RKO (cell line): ENCODE measurements at regions not wholly inside any gene's neighbourhood (a gene's known extent, or its start where the extent isn't known, plus 50 kb on each side); places are given as distances from the start of the nearest gene placed in this dataset.

ENCODE experiments used
- DNase-seq: peaks from one replicate; pipeline ENCODE4 v3.0.0-alpha.2; 2016; ENCODE audit warnings: low spot score

DNA sequence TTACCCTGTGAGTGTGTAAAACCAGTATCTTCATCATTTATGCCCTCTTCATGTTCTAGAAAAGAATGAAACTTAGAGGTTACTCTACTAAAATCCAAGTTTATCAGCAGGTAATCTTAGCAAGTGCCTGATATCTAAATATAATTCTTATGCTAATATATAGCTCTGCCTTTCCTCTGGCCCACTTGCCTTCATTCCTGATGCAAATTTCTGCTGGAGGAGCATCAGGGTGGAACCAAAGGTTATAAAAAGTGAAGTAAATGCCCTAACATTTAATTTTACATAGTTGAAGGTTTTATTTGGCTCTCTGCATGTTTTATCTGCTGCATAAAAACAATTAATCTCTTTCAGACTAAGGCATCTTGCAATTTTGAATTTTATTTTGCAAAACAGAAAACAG is 936.2 kb downstream of the ROBO2 start:
- DNase-seq = no peak

DNA sequence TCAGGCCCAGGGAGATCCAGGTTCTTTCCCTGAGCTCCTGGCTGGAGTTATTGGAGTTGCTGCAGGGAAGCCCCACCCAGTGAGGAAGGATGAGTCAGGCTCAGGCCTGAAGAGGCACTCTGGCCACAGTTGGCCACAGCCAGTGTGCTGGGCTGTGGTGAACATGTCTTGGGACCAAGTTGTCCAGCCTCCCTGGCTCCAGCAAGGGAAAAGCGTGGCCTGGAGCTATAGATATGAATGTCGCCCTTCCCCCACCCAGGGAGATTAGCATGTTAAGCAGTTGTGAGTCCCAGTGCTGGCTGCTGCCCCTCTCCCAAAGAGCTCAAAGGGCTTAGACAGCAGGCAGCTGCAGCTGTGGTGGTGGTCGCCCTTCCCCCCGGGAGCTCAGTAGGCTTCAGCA is 963.2 kb downstream of the ROBO2 start:
- DNase-seq = no peak

DNA sequence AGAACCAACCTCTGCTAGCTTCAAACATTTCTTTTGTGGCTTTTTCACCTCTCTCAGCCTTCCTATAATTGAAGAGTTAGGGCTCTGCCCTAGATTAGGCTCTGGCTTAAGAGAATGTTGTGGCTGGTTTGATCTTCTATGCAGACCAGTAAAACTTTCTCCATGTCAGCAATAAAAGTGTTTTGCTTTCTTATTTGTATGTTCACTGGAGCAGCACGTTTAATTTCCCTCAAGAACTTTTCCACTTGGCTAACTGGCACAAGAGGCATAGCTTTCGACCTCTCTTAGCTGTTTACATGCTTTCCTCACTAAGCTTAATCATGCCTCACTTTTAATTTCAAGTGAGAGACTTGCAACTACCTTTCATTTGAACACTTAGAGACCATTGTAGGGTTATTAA is 964.7 kb downstream of the ROBO2 start:
- no peak for DNase-seq

DNA sequence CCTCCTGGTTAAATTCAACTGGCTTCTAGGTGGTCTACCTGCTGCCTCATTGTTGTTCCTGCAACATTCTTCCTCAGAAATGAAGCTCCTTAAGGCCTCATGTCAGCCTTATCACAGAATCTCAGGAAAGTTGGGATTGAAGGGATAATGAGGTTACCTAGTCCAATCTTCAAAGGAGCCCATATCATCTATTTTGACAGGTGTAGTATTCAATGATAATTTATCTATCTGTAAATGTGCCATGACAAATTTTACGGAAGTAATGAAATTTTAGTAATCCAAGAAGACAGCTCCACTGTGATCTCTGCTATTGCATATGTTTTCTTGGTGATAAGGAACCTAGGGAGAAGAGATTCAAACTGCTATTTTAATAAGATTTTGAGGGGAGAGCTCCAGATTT is 973.8 kb downstream of the ROBO2 start:
- DNase-seq = no peak

DNA sequence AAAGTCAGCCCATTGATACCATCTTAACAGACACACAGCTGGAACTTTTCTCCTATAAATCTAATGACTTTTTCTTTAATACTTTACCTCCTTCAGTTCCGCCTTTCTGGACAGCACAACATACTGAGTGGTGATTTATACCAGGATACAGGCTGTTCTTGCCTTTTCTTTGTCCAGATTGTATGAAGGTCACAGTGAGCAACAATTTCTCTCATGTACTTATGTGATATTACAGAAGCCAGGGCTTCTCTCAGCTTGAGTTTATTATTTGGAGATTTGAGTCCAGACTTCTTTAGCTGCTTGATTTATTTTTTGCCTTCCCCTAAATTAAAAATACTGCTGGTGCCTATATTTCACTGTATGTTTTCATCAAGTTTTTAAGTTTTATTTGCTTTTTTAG is 976.0 kb downstream of the ROBO2 start:
- DNase-seq = no peak

DNA sequence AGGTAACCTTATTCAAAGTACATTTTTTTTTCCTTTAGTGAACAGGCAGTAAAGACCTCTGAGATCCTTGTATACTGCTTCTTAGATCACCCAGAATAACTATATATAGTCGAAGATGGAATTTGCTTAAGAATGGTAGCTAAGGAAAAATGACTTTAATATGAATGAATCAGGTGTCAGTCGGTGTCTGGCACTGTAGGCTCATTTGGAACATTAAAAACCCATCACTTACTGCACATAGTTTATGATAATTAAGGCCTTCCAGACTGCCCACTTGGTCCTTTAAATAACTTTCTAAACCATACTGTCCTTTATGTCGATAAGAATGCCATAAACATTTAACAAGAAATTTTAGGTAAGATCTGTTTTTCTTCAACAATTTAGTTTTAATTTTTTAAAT is 981.8 kb downstream of the ROBO2 start:
- no peak for DNase-seq

DNA sequence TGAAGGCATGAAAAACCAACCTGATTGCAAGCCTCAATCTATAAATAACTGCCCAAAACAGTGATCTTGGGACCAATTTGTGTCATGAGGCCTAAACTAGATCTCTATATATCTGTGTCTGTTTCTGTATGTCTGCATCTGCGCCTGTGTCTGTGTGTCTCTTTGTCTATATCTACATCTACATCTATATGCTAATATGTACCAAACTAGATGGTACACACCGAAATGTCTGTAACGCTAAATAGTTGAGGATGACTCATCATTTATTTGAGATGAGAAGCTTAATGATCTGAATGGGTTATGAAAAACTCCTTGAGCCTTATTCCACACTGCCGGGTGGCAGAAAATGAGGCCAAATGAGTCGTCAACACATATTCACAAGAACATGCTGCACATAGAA is 982.3 kb downstream of the ROBO2 start:
- DNase-seq = no peak

DNA sequence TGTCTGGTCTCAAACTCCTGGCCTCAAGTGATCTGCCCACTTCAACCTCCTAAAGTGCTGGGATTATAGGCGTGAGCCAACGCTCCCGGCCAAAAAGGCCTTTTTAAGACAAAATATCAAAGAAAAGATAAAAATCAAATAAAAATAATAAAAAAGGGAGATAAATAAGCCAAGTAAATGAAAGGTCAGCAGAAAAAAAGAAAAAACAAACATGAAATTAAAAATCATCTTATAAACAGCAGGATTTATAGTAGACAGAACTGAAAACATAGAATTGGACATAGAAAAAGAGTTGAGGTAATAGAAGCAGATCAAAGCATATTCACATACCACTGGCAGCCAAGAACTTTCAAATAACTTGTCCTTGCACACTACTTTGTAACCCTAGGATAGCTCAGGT is 983.4 kb downstream of the ROBO2 start:
- DNase-seq = no peak

DNA sequence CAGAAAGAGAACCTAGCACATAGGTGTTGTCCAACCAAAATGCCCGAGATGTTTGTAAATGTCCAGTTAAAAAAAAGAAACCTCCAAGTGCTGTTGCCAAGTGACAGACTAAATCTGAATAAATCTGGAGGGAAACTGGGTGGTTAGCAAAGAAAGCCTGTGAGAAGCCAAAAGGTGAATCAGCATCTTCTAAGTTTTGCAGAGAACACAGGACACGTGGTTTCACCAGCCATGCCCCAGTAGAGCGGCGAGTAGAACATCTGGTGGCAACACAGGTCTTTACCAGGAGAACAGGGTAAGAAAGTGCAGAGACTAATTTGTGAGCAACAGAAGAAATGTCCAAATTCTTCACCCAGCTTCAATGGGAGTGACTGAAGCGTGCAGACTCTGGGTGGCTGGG is 986.0 kb downstream of the ROBO2 start:
- DNase-seq = no peak

DNA sequence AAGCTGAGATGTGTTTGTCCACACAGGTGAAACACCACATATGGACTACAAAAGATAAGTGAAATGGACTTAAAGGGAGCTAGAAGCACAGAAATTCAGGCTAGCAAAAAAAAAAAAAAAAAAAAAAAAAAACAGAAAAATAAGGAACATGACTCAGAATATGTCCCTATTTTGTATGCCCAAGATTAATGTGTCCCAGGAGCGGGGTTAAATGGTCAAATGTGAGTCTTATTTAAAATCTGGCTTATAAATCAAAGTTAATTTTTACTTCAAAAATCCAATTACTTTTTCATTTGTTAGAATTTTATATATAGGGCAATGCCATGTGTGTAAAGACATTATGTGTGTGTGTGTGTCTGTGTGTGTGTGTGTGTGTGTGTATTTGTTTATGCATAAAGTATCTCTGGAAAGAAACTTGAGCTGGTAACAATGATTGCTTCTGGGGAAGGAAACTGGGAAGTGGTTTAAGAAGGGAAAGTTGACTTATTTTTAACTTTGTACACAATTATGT is 986.5 kb downstream of the ROBO2 start:
- DNase-seq = no peak

DNA sequence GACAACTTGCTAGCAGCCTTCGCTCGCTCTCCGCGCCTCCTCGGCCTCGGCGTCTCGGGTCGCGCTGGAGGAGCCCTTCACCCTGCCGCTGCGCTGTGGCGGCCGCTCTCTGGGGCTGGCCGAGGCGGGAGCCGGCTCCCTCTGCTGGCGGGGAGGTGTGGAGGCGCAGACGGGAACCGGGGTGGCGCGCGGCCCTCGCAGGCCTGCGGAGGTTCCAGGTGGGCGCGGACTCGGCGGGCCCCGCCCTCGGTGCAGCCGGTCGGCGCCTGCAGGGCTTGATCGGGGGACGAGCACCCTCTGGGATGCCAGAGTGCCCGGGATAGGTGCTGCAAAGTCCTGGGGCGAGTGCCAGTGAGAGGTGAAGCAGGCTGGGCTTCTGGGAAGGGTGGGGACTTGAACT is 989.9 kb downstream of the ROBO2 start:
- DNase-seq = no peak

DNA sequence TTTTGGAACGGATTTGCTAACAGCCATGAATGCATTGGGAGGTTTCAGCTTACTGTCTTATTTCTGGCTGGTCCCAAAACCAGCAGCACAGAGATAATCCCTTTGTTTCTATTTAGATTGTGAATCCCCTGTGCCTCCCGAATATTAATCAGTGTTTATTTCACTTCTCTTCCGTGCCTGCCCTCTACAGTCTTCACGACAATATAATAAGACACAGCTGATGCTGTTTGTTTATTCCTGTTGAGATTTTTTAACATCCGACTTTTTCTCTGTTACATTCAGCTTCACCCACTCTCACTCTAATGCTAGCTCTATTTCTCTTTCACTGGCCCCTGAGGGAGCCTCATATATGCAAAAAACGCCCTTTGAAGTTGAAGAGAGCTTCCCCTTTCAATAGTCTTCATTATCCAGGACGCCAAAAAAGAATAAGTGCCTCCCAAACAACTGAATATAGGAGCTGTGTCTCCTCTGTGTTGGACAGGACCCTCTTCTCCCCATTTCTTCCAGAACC is 995.3 kb downstream of the ROBO2 start:
- DNase-seq = no peak

DNA sequence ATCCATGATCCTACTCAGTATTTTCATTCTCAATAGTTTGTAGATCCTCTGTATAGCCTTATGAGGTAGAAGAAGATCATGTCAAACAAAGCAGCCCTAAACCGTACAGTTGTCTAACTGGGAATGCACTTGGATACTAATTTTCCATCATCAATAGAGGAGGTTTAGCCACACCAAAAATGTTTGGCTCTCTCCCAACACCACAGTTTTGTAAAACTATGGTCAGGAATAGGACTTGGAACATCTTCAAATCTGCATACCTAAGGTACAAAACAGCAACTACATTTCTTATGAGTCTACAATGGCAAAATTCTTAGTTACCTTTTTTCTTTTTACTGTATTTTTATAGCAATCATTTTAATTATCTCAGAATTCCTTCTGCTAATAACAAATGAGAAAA is 1001.6 kb downstream of the ROBO2 start:
- no peak for DNase-seq

DNA sequence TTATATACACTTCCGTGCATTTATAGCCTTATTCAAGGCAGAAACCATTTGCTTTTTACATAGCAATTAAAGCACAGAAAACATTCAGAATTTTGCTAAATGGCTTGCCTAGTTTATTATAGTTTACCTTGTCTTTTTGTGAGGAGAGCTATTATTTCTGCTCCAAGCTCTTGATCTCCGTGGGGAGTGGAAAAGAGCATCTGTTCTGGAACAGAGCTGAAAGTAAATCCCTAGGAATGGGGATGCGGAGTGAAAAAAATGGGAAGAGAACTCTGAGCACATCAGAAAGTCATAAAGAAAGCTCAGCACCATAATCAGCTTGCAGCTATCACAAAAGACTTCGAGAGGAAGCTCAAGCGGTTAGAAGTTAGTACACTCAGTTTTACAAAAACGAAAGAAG is 1006.7 kb downstream of the ROBO2 start:
- DNase-seq = no peak

DNA sequence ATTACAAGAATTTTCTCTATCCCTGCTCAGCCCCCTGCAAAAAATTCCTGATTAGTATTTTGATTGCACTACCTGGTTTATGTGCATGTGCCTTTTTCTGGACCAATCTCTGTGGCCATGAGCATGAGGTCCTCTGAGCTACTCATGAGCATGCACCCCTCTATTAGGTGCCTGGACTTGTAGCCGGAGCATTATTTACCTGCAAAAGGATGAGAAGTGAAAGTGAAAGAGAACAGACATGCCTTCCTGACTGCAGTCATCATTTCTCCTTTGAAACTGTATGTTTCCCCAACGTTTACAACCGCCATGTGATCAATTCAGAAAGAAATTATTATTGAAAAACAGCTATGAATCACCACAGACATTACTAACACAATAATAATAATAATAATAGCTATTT is 1008.8 kb downstream of the ROBO2 start:
- no peak for DNase-seq

DNA sequence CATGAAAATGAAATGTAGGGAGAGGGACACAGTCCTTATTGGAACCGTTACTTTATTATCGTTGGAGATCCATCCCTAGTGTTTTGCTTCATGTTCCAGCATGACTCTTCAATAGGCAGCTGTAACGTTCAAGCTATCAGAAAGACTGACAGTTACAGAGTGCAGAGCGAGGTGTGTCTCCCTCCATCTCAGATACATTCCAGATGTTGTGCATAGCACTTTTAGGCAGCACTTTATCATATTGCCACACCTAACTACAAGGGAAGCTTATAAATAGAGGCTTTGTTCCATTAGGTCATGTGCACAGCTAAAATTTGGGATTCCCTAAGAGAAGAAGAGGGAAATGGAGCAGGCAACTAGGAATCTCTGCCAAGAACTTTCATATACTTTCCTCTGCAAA is 1009.6 kb downstream of the ROBO2 start:
- no peak for DNase-seq

DNA sequence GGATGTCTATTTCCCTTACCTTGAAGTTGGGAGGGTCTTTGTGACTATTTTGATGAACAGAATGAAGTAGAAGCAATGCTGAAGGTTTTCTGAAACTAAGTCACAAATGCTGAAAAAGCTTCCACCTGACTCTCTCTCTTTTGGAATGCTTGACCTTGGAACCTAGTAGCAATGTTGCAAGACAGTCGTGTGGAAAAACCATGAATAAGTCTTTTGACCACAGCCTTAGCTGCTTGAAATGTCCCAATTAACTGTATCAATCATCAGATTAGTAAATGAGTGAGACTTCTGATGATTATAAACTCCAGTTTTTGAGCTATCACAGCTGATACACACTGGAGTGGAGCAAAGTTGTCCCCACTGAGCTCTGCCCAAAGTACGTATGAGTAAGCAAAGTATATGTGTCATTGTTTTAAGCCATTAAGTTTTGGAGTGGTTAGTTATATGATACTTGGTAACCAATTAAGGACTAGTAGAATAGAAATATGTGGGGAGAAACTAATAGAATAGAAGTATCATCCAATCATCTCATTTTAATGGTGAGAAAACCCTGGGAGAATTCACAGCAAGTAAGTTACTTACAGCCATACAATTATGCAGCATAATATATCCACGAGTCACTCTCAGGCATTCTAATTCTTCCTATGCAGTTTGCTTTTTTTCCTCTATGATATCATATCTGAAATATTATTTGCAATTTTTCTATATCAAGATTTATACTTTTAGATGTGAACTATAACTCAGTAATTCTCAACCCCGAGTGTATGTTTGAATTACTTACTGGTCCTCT is 1010.6 kb downstream of the ROBO2 start:
- no peak for DNase-seq

DNA sequence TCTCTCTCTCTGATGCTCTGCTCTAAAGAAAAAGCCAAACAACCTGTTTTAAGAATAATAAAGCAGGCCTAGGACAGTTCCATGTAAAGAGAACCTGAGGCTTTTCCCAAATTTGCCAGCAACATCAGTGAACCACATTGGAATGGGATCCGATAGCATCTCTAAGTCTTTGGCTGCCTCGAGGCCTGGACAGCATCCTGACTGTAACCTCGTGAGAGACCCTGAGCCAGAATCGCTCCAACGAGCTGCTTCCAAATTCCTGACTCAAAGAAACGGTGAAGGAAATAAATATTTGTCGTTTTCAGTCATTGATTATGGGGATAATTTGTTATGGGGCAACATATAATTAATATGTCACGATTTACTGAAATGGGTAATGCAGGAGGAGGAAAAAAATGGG is 1012.8 kb downstream of the ROBO2 start:
- DNase-seq = no peak

DNA sequence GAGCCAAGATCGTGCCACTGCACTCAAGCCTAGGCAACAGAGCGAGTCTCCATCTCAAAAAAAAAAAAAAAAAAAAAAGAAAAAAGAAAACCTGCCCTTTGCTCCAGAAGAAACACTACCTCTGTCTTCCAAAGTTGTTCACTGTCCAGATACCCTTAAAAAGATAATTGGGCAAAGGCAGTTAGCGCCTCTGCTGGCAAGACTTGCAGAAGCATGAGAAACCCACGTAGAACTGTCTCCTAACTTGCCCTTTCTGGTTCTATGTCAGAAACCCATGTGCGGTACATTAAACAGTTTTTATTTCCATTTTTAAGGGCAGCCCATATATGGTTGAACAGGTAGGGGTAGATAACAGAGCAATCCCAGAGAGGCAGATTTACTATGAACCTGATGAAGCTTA is 1026.4 kb downstream of the ROBO2 start:
- DNase-seq = no peak

DNA sequence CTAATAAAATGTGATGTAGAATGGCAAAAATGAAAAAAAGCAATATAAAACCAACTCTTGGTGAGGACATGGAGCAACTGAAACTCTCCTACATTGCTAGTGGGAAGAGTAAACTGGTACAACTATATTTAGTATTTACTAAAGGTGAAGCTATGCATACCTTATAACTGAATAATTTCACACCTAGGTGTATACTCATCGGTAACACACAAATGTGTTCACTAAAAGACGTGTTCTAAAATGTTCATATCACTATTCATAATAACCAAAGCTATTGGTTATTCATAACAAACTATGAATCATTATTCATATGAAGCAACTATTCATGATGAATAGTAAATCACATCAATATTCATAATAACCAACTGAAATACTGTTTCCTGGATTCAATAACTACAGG is 1030.3 kb downstream of the ROBO2 start:
- no peak for DNase-seq

DNA sequence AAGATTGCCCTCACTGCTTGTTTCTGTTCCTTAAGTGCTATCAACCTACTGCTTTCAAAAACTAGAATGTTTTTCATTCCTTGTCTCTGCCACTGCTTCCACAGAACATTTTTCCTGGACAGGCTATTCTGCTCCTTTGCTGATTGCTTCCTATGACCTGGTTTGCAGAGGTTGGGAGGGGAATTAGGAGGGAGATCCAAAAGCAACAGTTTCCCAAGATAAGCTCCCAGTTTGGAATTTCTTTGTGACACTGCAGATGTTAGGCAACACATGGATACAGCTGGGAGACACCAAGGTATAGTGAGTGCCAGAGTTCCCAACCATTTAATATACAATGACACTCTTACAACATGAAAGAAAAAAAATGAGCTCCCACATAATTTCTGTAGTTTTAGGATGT is 1036.5 kb downstream of the ROBO2 start:
- no peak for DNase-seq

DNA sequence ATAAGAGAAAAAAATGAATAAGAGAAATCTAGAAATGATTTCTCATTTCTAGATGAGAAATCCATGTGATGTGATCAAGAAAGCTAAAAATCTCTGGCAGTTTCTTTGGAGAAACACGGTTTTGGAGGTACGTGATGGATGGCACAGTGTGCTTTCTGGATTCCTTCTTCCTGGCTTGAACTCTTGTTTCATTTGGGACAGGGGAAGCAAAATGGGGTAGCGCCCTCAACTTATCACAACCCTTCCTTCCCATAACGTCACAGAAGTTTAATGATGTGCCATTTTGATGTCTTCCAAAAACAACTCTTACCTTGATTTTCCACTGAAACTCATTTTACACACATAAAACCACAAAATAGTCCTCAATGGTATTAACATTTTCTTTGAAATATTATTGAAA is 1037.3 kb downstream of the ROBO2 start:
- no peak for DNase-seq

DNA sequence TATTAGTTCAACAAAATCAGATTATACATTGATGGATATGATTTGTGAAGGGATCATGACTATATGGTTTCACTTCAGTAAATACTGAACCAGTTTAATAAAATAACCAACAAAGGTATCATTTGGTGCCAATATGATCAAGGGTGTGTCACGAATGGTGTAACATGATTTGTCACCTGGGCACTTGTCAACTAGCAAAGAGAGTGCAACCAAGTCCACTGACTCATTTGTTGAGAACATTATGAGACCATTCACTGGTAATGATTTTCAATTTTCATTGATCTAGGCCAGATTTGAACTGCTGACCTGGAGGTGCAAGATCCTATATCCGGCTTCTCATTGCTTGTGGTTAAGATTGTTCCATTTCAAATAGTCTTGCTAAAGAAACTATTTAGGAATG is 1037.9 kb downstream of the ROBO2 start:
- no peak for DNase-seq

DNA sequence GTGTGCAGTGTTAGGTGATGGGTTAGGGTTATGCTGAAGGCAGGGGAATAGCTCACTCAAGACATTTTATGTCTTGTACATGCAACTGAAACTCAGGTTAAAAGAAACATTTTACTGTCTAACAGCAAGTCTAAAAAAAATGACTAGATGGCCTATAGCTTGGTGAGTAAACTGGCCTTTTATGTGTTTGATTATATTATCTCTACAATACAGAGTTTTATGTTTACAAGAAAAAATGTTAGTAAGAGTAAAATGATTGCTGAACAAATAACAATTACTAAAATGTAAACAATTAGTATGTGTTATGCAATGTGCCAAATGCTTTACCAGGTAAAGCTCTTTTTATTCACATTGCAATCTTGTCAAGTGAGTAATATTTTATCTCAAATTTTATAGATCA is 1039.6 kb downstream of the ROBO2 start:
- no peak for DNase-seq
